ENCODE measurements at regions not wholly inside any gene's neighbourhood (a gene's known extent, or its start where the extent isn't known, plus 50 kb on each side); places are given as distances from the start of the nearest gene placed in this dataset.
"Not testable (repeated sequence)": the region's sequence is repeated elsewhere in the genome, so short reads cannot be mapped to it uniquely, and the experiment has no call there.

GRCh38 chr13:107617527-107617926, 597.8 kb downstream of the LIG4 start:
- H3K4me3 Mint-ChIP-seq = no peak overlapping the region
- no peaks in the 10 kb centered on the region for H3K27me3 Mint-ChIP-seq
- no peaks in the 10 kb centered on the region for H3K36me3 Mint-ChIP-seq (ENCODE audit: low read depth)
- no peak overlapping the region for H3K27ac Mint-ChIP-seq
- H3K4me1 Mint-ChIP-seq = no peaks in the 10 kb centered on the region
- no peak for ATAC-seq (replicated peaks)
- H3K9me3 Mint-ChIP-seq = peaks cover 21% of the 10 kb centered on the region

GRCh38 chr13:107612376-107612775, 603.0 kb downstream of the LIG4 start:
- no peak for ATAC-seq (replicated peaks)
- Mint-ChIP-seq H3K4me1 (no peaks in the 10 kb centered on the region), H3K9me3 (peaks cover 25% of the 10 kb centered on the region), H3K27ac (no peak overlapping the region), H3K36me3 (ENCODE audit: low read depth) (no peaks in the 10 kb centered on the region), H3K27me3 (no peaks in the 10 kb centered on the region), H3K4me3 (no peak overlapping the region)

GRCh38 chr13:107608736-107609135, 606.6 kb downstream of the LIG4 start:
- Mint-ChIP-seq H3K36me3 (ENCODE audit: low read depth) (no peaks in the 10 kb centered on the region), H3K4me1 (no peaks in the 10 kb centered on the region), H3K4me3 (no peak overlapping the region), H3K9me3 (peaks cover 26% of the 10 kb centered on the region), H3K27ac (no peak overlapping the region), H3K27me3 (no peaks in the 10 kb centered on the region)
- ATAC-seq (replicated peaks) = no peak

- Mint-ChIP-seq H3K4me1 (no peaks in the 10 kb centered on the region), H3K27ac (no peak overlapping the region), H3K36me3 (ENCODE audit: low read depth) (no peaks in the 10 kb centered on the region), H3K9me3 (peaks cover 7% of the 10 kb centered on the region), H3K4me3 (no peak overlapping the region), H3K27me3 (no peaks in the 10 kb centered on the region)
- ATAC-seq (replicated peaks) = no peak
These were observed 614.4 kb downstream of the LIG4 start for GRCh38 chr13:107600971-107601370.

- H3K4me1 Mint-ChIP-seq; H3K4me3 Mint-ChIP-seq; ATAC-seq (replicated peaks); H3K27me3 Mint-ChIP-seq; H3K9me3 Mint-ChIP-seq; H3K36me3 Mint-ChIP-seq (ENCODE audit: low read depth); H3K27ac Mint-ChIP-seq: not testable (repeated sequence)
These were observed 619.0 kb downstream of the LIG4 start for GRCh38 chr13:107596306-107596705.

GRCh38 chr13:107590556-107590955, 624.8 kb downstream of the LIG4 start:
- H3K27me3 Mint-ChIP-seq = no peaks in the 10 kb centered on the region
- H3K9me3 Mint-ChIP-seq = peaks cover 4% of the 10 kb centered on the region
- no peak overlapping the region for H3K4me3 Mint-ChIP-seq
- H3K4me1 Mint-ChIP-seq = no peaks in the 10 kb centered on the region
- no peak overlapping the region for H3K27ac Mint-ChIP-seq
- no peak for ATAC-seq (replicated peaks)
- no peaks in the 10 kb centered on the region for H3K36me3 Mint-ChIP-seq (ENCODE audit: low read depth)

GRCh38 chr13:107587681-107588080, 627.7 kb downstream of the LIG4 start:
- Mint-ChIP-seq H3K36me3 (ENCODE audit: low read depth) (no peaks in the 10 kb centered on the region), H3K27me3 (no peaks in the 10 kb centered on the region), H3K4me1 (no peaks in the 10 kb centered on the region), H3K27ac (no peak overlapping the region), H3K9me3 (peaks cover 4% of the 10 kb centered on the region), H3K4me3 (no peak overlapping the region)
- ATAC-seq (replicated peaks) = no peak

GRCh38 chr13:107586216-107586615, 629.1 kb downstream of the LIG4 start:
- H3K27me3 Mint-ChIP-seq = no peaks in the 10 kb centered on the region
- H3K4me3 Mint-ChIP-seq = no peak overlapping the region
- H3K9me3 Mint-ChIP-seq = peaks cover 4% of the 10 kb centered on the region
- H3K4me1 Mint-ChIP-seq = no peaks in the 10 kb centered on the region
- no peak for ATAC-seq (replicated peaks)
- H3K36me3 Mint-ChIP-seq (ENCODE audit: low read depth) = no peaks in the 10 kb centered on the region
- H3K27ac Mint-ChIP-seq = no peak overlapping the region

- Mint-ChIP-seq H3K36me3 (ENCODE audit: low read depth) (no peaks in the 10 kb centered on the region), H3K27me3 (no peaks in the 10 kb centered on the region), H3K4me3 (no peak overlapping the region), H3K4me1 (no peaks in the 10 kb centered on the region), H3K27ac (no peak overlapping the region), H3K9me3 (peaks cover 4% of the 10 kb centered on the region)
- ATAC-seq (replicated peaks) = no peak
These were observed 629.7 kb downstream of the LIG4 start for GRCh38 chr13:107585469-107586180.

GRCh38 chr13:107582171-107582570, 633.2 kb downstream of the LIG4 start:
- Mint-ChIP-seq H3K4me1 (no peaks in the 10 kb centered on the region), H3K4me3 (no peak overlapping the region), H3K36me3 (ENCODE audit: low read depth) (no peaks in the 10 kb centered on the region), H3K27me3 (no peaks in the 10 kb centered on the region), H3K9me3 (peaks cover 10% of the 10 kb centered on the region), H3K27ac (no peak overlapping the region)
- ATAC-seq (replicated peaks) = no peak

GRCh38 chr13:107580741-107581412, 634.5 kb downstream of the LIG4 start:
- Mint-ChIP-seq H3K27me3 (no peaks in the 10 kb centered on the region), H3K4me3 (no peak overlapping the region)

GRCh38 chr13:107576430-107576829, 638.9 kb downstream of the LIG4 start:
- no peak for ATAC-seq (replicated peaks)
- H3K27ac Mint-ChIP-seq = no peak overlapping the region
- H3K36me3 Mint-ChIP-seq (ENCODE audit: low read depth) = no peaks in the 10 kb centered on the region
- no peak overlapping the region for H3K4me3 Mint-ChIP-seq
- no peaks in the 10 kb centered on the region for H3K27me3 Mint-ChIP-seq
- H3K9me3 Mint-ChIP-seq = peaks cover 15% of the 10 kb centered on the region
- H3K4me1 Mint-ChIP-seq = no peaks in the 10 kb centered on the region

More at GRCh38 chr13:107580741-107581412, 634.5 kb downstream of the LIG4 start:
- Mint-ChIP-seq H3K36me3 (ENCODE audit: low read depth) (no peaks in the 10 kb centered on the region), H3K4me1 (no peaks in the 10 kb centered on the region), H3K27ac (no peak overlapping the region), H3K9me3 (peaks cover 14% of the 10 kb centered on the region)
- no peak for ATAC-seq (replicated peaks)

- Mint-ChIP-seq H3K27ac (no peak overlapping the region), H3K4me3 (no peak overlapping the region), H3K27me3 (no peaks in the 10 kb centered on the region), H3K9me3 (peaks cover 15% of the 10 kb centered on the region), H3K4me1 (no peaks in the 10 kb centered on the region), H3K36me3 (ENCODE audit: low read depth) (no peaks in the 10 kb centered on the region)
- no peak for ATAC-seq (replicated peaks)
These were observed 640.7 kb downstream of the LIG4 start for GRCh38 chr13:107574517-107575210.

- H3K9me3 Mint-ChIP-seq = peaks cover 14% of the 10 kb centered on the region
- no peak for ATAC-seq (replicated peaks)
- no peaks in the 10 kb centered on the region for H3K36me3 Mint-ChIP-seq (ENCODE audit: low read depth)
- H3K27me3 Mint-ChIP-seq = no peaks in the 10 kb centered on the region
- H3K4me1 Mint-ChIP-seq = no peaks in the 10 kb centered on the region
- no peak overlapping the region for H3K27ac Mint-ChIP-seq
- H3K4me3 Mint-ChIP-seq = no peak overlapping the region
These were observed 642.2 kb downstream of the LIG4 start for GRCh38 chr13:107573184-107573583.

GRCh38 chr13:107572156-107572555, 643.2 kb downstream of the LIG4 start:
- no peak for ATAC-seq (replicated peaks)
- Mint-ChIP-seq H3K9me3 (peaks cover 9% of the 10 kb centered on the region), H3K4me3 (no peak overlapping the region), H3K27me3 (no peaks in the 10 kb centered on the region), H3K27ac (no peak overlapping the region), H3K4me1 (no peaks in the 10 kb centered on the region), H3K36me3 (ENCODE audit: low read depth) (no peaks in the 10 kb centered on the region)

Data from activated T-helper 17 cell treated with anti-CD3 and anti-CD28 coated beads, Interleukin-2, amount 50 U/mL, for 72 hours (primary cell).